HEK293T (cell line): ENCODE measurements at regions not wholly inside any gene's neighbourhood (a gene's known extent, or its start where the extent isn't known, plus 50 kb on each side); places are given as distances from the start of the nearest gene placed in this dataset.

Experiments
- ARNT ChIP-seq: fragments of 450-650 bp; IDR thresholded peaks from 2 replicates; pipeline ENCODE4 v1.6.1; 2017; ENCODE audit warnings: mild to moderate bottlenecking
- ELF4 ChIP-seq: fragments of 450-650 bp; IDR thresholded peaks from 2 replicates; pipeline ENCODE4 v1.6.1; 2017; ENCODE audit warnings: antibody characterized with exemption
- FOXM1 ChIP-seq: fragments of 450-650 bp; IDR thresholded peaks from 2 replicates; pipeline ENCODE4 v1.6.1; 2017; ENCODE audit warnings: mild to moderate bottlenecking, borderline replicate concordance
- HDGF ChIP-seq: fragments of 450-650 bp; IDR thresholded peaks from 2 replicates; pipeline ENCODE4 v1.6.1; 2017; ENCODE audit warnings: antibody characterized with exemption, borderline replicate concordance
- LEF1 ChIP-seq: fragments of 450-650 bp; IDR thresholded peaks from 2 replicates; pipeline ENCODE4 v1.6.1; 2017; ENCODE audit warnings: mild to moderate bottlenecking, borderline replicate concordance
- NFRKB ChIP-seq: fragments of 450-650 bp; IDR thresholded peaks from 2 replicates; pipeline ENCODE4 v1.6.1; 2016; ENCODE audit warnings: mild to moderate bottlenecking, moderate library complexity
- SUZ12 ChIP-seq: fragments of 450-650 bp; IDR thresholded peaks from 2 replicates; pipeline ENCODE4 v1.6.1; 2016; ENCODE audit warnings: mild to moderate bottlenecking
- TARDBP ChIP-seq: fragments of 450-650 bp; IDR thresholded peaks from 2 replicates; pipeline ENCODE4 v1.6.1; 2016
- ZNF384 ChIP-seq: fragments of 450-650 bp; IDR thresholded peaks from 2 replicates; pipeline ENCODE4 v1.6.1; 2016

DNA sequence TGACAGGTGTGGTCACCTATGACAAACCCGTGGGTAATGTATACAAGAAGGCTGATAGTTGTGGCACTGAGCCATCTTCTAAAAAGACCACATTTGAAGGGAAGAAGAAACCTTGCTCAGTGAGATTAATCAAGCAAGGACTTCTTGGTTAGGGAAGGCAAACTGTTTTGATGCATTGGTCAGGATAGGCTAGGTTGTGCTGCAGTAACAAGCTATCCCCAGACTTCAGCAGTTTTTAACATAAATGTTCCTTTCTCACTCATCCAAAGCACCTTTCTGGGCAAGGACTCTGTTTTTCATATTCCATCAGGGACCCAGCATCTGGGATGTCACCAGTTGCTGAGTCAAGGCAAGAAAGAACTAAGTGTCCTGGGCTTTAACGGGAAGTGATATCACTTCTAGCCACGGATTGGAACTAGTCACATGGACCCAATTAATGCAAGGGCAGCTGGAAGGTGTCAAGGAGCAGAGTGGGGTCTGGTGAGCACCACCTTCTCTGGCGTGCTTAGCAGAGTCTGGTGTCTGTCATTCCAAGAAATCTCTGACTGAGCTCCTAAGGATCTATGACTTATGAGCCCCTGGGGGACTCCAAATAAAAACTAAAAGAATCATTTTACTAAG, 52.0 kb upstream of the CCL2 start:
- TF ChIP-seq HDGF (no peak), ZNF384 (no peak), NFRKB (no peak), FOXM1 (no peak), ELF4 (no peak), SUZ12 (no peak), ARNT (no peak), TARDBP (no peak), LEF1 (no peak)
